ENCODE measurements at regions not wholly inside any gene's neighbourhood (a gene's known extent, or its start where the extent isn't known, plus 50 kb on each side); places are given as distances from the start of the nearest gene placed in this dataset.

GRCh38 chr18:68498636-68499035 lies 216.3 kb downstream of the TMX3 start:
- TF ChIP-seq EZH2 (IDR thresholded peaks at IDR 0.05; ENCODE audit: borderline replicate concordance): no peak
- TF ChIP-seq, protein P1, sequence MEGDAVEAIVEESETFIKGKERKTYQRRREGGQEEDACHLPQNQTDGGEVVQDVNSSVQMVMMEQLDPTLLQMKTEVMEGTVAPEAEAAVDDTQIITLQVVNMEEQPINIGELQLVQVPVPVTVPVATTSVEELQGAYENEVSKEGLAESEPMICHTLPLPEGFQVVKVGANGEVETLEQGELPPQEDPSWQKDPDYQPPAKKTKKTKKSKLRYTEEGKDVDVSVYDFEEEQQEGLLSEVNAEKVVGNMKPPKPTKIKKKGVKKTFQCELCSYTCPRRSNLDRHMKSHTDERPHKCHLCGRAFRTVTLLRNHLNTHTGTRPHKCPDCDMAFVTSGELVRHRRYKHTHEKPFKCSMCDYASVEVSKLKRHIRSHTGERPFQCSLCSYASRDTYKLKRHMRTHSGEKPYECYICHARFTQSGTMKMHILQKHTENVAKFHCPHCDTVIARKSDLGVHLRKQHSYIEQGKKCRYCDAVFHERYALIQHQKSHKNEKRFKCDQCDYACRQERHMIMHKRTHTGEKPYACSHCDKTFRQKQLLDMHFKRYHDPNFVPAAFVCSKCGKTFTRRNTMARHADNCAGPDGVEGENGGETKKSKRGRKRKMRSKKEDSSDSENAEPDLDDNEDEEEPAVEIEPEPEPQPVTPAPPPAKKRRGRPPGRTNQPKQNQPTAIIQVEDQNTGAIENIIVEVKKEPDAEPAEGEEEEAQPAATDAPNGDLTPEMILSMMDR (IDR thresholded peaks at IDR 0.05; ENCODE audit: poor library complexity): no peak

Measured in hepatocyte (in vitro differentiated cells).